ENCODE measurements at regions not wholly inside any gene's neighbourhood (a gene's known extent, or its start where the extent isn't known, plus 50 kb on each side); places are given as distances from the start of the nearest gene placed in this dataset.

GRCh38 chr3:44030687-44031305 is 210.9 kb upstream of the TOPAZ1 start:
- no peak for DNase-seq (ENCODE audit: low spot score)
- in situ Hi-C loops (cut with HindIII; ENCODE audit: low sequenced_read_pairs): no loop called here

DNA sequence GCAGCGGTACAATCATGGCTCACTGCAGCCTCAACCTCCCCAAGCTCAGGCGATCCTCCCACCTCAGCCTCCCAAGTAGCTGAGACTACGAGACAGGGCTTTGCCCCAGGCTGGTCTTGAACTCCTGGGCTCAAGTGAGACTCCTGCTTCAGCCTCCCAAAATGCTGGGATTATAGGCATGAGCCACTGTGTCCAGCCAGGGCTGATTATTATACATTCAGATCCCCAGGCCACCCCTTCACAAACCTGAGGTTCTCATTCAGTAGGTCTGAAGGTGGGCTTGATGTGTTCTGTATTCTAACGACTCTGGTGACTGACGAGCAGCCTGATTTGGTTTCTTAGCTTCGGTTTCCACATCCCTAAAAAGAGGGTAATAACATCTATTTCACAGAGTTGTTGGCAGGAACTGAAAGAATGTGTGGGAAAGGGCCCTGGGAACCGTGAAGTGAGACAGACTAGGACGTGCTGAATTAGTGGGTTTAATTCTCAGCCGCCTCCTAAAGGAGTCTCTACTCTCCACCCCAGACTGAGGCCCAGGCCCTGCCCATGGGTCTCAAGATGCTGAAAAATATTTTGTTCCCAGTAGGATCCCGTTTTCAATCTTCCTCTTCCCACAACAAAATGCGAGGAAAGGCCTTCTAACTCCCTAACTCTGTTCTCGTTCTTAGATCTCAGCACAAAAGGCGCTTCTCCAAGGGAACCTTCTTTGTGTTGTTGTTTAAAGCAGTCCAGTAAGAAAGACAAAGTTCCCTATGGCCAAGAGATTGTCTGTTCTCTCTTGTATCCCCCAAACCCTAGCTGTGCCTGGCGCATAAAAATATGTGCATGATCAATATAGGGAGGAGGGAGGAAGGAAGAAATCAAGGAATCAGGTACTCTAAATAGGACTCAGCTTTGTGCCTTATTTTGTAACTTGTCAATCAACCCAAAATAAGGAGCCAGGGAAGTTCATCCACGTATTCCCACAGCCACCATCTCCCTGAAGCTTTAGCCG is 210.0 kb upstream of the TOPAZ1 start:
- DNase-seq (ENCODE audit: low spot score): no peak
- in situ Hi-C loops (cut with HindIII; ENCODE audit: low sequenced_read_pairs): no loop called here

DNA sequence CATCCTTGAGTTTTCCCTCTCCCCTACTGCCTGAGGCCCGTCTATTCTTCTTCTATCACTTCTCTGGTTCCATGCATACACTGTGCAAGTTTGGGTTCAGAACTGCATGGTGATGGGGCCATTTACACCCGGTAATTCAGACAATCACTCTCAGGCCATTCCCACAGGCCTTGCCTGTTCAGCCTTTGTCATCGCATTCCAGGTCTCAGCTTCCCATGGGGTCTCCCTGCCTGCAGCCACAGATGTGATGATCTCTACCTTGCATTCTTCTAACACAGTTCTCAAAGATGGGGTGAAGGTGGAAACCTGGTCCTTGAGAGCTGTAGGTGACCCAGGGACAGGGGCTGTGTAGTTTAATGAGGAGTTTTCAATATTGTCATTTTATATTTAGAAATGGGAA is 209.2 kb upstream of the TOPAZ1 start:
- in situ Hi-C loops (cut with HindIII; ENCODE audit: low sequenced_read_pairs): no loop called here
- no peak for DNase-seq (ENCODE audit: low spot score)

DNA sequence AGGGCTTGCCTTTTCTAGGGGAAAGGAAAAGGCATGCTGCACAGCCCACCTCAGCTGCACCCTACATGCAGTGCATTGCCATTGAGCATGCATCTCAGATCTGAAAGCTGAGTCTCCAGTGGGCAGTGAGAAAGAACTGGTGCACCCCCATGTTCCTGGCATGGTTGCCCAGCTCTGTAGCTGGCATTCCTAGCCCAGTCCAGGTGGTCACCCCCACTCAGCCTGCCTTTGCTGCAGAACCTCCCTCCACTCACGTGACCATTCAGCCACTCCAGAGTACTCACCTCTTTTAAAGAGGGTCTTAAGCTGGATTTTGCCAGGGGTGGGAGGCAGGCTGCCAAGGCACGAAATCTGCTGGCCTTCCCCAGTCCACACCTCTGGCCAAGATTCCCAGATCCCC is 208.6 kb upstream of the TOPAZ1 start:
- no peak for DNase-seq (ENCODE audit: low spot score)
- in situ Hi-C loops (cut with HindIII; ENCODE audit: low sequenced_read_pairs): no loop called here

- in situ Hi-C loops (cut with HindIII; ENCODE audit: low sequenced_read_pairs): no loop called here
- no peak for DNase-seq (ENCODE audit: low spot score)
Observed at GRCh38 chr3:44036850-44037249, 204.8 kb upstream of the TOPAZ1 start.

DNA sequence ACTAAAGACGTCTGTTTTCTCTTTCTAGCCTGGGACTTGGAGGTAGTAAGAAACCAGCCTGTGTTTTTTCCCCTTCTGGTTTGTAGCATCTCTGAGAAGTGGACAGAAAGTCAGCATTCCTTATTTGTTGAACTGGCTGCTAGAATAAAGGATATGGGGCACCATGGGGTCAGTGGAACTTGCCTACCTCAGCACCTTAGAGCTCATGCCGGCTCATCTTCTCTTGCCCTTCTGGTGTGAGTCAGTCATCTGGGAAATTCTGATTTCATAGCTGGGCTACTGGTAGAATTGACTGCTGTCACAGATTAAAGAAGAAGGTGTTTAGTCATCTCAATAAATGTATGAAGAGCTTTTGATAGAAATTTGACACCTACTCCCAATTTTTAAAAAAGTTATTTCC is 202.7 kb upstream of the TOPAZ1 start:
- in situ Hi-C loops (cut with HindIII; ENCODE audit: low sequenced_read_pairs): no loop called here
- no peak for DNase-seq (ENCODE audit: low spot score)

GRCh38 chr3:44041726-44042125 is 200.0 kb upstream of the TOPAZ1 start:
- no peak for DNase-seq (ENCODE audit: low spot score)
- in situ Hi-C loops (cut with HindIII; ENCODE audit: low sequenced_read_pairs): no loop called here

GRCh38 chr3:44042772-44043171 is 198.9 kb upstream of the TOPAZ1 start:
- in situ Hi-C loops (cut with HindIII; ENCODE audit: low sequenced_read_pairs): no loop called here
- no peak for DNase-seq (ENCODE audit: low spot score)

GRCh38 chr3:44045476-44046275 is 196.0 kb upstream of the TOPAZ1 start:
- in situ Hi-C loops (cut with HindIII; ENCODE audit: low sequenced_read_pairs): no loop called here
- no peak for DNase-seq (ENCODE audit: low spot score)

GRCh38 chr3:44047796-44048195 is 193.9 kb upstream of the TOPAZ1 start:
- no peak for DNase-seq (ENCODE audit: low spot score)
- in situ Hi-C loops (cut with HindIII; ENCODE audit: low sequenced_read_pairs): no loop called here

DNA sequence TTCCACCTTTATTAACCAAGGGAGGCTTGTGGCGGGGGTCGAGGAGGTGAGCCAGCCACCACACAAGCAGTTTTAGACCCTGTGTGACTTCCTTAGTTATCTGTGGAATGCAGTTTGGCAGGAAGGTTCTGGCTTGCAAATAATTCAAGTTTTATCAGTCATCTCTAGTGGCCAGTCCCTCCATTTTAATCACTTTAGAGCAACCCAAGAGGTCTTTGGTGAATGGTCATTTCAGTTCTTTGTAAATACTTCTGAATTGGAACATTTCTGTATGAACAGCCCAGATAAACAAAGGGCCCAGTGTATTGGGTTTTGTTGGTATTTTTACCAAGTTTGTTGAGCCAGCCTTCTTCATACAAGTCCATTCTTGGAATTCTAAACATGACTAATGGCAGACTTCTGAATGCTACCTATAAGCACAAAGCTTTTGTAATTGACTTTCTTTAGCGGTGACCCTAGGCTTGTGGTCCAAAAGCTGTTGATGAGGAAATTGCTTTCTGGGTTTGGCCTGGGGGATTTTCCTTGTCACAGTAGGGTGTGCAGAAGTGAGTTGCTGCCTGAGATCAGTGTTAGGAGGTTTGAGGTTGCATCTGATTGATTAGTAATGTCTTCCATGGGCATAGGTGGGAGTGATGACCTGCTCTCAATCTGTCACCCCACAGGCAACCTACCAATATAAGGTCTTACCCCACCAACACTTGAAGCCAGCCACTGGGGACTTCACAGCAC is 193.3 kb upstream of the TOPAZ1 start:
- in situ Hi-C loops (cut with HindIII; ENCODE audit: low sequenced_read_pairs): no loop called here
- DNase-seq (ENCODE audit: low spot score): no peak

- in situ Hi-C loops (cut with HindIII; ENCODE audit: low sequenced_read_pairs): no loop called here
- no peak for DNase-seq (ENCODE audit: low spot score)
Observed at GRCh38 chr3:44048949-44049348, 192.7 kb upstream of the TOPAZ1 start.

DNA sequence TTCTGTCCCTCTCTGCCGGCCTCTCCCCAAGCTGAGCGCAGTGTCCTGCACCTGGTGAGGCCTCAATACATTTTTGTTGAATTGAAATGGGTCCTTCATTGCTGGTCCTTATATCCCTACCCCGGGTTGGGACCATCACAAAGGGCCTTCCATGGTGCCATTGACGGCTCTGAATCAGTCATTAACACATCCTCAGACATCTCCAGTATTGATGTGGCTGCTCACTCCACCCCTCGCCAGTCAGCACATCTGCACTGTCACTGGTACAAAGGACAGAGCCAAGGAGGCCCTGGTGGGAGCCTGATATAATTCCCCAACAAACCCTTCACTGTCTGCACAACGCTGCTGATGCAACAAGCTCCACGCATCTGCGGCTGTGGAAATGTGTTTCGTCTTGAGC is 191.6 kb upstream of the TOPAZ1 start:
- in situ Hi-C loops (cut with HindIII; ENCODE audit: low sequenced_read_pairs): no loop called here

GRCh38 chr3:44050867-44051266 is 190.8 kb upstream of the TOPAZ1 start:
- no peak for DNase-seq (ENCODE audit: low spot score)
- in situ Hi-C loops (cut with HindIII; ENCODE audit: low sequenced_read_pairs): no loop called here

More for the DNA sequence above, 191.6 kb upstream of the TOPAZ1 start:
- no peak for DNase-seq (ENCODE audit: low spot score)

- in situ Hi-C loops (cut with HindIII; ENCODE audit: low sequenced_read_pairs): no loop called here
- no peak for DNase-seq (ENCODE audit: low spot score)
Observed at GRCh38 chr3:44055951-44056350, 185.7 kb upstream of the TOPAZ1 start.

DNA sequence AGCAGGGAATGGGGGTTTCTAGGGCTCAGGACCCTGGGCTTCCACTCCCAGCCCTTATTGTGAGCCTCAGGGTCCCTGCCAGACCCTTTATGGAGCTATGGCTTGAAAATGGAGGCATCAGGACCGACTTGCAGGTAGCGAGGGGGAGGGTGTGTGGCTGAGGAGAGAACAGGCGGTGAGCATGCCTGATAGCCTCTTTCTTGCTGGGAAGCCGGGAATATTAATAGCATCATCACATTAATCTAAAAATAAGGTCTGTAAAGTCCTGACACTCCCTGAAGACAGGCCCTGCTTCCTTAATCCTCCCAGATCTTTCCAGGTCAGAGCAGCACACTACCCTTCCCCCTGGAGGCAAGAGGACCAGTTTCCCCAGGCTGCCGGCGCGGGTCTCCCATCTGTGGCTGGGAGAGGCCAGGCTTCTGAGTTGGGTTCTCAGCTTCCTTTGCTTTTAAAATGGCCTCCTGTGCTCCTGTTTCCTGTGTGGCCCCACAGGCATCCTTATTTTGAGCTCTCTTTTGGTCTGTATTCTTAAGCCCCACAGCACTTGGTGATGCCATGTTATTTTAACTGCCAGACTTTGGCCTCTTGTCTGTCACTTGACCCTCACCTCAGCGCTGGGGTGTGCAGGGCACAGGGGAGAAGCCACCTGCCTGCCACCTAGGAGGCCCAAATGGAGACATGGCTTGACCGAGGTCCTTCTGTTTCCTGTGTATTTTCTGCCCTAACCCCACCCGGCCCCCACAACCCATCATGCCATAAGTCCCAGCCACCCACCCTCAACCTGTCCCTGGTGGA is 185.0 kb upstream of the TOPAZ1 start:
- DNase-seq (ENCODE audit: low spot score): no peak
- in situ Hi-C loops (cut with HindIII; ENCODE audit: low sequenced_read_pairs): no loop called here

DNA sequence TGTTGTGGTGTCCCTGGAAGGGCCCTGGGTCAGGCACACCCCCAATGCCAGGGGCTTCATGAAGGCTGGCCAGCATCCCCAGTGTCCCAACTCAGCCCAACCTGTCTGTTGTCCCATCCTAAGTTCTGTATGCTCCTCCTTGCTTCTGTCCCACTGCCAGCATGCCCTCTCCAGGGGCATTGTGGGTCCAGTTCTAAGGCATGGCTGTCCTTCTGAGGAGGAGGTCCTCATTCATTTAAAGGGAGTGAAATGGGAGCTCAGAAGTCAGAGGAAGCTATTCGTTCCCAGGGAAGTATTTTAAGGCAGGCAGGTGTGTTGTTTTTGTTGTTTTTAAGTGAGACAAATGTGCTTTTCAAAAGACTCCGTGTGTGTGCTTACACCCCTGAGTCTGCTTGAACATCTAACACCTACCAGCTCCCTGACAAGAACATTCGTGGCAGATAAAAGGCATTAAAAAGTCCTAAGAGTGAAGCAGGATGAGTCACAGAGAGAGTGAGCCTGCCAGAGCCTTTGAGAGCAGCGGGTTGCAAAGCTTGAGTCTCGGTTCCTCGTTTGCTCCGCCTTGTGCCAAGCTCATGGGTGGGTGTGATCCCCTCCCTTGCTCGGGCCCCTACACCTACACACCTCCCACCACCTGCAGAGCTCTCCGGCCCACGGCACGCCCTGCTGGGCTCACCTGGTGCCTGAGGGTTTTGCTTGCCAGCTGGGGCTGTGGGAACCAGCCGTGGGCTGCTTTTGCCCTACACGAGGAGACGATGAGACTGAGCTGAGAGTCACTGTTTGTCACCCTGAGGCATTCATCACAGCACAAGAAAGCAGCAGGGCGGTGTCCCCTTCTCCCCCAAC is 183.4 kb upstream of the TOPAZ1 start:
- in situ Hi-C loops (cut with HindIII; ENCODE audit: low sequenced_read_pairs): no loop called here
- no peak for DNase-seq (ENCODE audit: low spot score)

DNA sequence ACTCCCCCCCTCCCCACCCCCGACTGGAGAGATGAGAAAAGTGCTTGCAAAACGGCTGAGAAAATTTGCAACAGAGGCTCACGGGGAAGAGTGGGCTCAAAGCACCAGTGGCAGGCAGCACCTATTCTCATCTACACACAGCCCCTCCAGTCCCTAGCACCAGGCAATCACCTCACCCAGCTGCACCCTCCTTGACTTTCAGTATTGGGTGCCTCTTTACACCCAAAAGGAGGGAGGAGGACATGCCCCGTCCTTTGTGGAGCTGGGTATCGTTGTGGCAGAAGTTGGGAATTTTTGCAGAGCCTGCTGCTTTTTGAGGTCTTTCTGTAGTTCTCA is 182.8 kb upstream of the TOPAZ1 start:
- no peak for DNase-seq (ENCODE audit: low spot score)
- in situ Hi-C loops (cut with HindIII; ENCODE audit: low sequenced_read_pairs): no loop called here
